ENCODE measurements at regions not wholly inside any gene's neighbourhood (a gene's known extent, or its start where the extent isn't known, plus 50 kb on each side); places are given as distances from the start of the nearest gene placed in this dataset.

GRCh38 chr1:81327103-81327710 lies 473.5 kb upstream of the ADGRL2 start:
- no peak for DNase-seq (ENCODE audit: low spot score)

DNA sequence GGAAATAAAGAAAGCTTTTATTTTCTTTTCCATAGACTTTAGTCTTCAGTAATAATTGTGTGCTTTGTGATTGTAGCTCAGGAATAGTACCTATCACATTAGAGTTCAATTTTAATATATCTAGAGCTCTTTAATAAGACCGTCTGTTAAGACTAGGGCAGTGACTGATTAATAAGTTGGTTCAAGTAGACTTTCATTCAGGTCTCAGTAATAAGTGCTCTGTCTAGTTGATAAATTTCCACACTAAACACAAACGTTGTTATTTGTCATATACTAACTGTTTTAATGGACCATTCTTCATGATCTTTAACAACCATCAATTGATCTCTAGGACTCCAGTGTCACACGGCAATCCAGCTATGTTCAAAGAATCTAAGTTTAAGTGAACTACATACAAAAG lies 474.5 kb upstream of the ADGRL2 start:
- DNase-seq (ENCODE audit: low spot score): no peak

DNA sequence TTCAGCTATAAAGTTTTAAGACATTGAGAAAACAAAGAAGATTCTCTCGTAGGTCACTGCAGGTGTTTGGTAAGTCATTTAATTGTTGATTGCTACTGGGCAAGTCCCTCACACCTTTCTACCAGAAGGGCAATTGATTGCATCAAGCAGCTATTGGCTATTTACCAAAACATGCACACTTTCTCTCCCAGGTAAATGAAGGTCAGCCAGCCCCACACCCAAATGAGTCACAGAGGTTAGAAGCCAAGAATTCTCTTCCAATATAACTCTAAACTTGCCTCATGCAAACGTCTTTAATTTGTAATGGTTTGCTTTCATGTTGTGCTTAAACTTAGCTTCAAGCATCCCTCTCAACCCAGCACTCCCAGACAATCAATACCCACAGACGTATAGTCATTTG lies 475.3 kb upstream of the ADGRL2 start:
- no peak for DNase-seq (ENCODE audit: low spot score)

DNA sequence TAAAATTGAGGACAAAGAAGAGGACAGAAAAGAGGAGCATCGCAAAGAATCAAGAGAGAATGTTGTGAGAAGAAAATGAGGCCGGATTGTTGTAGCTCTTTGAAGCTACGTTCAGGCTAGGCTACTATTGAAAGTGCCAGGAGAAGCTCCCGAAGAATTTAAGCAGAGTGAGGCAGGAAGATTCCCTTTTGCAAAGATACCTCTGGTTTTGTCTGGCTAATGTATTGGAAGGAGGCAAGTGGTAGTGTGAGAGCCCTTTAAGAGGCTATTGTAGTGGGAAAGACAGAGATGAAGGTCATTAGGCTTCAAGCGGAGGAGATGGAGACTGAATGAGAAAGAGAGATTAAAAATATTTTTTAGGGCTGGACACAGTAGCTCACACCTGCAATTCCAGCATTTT lies 476.9 kb upstream of the ADGRL2 start:
- no peak for DNase-seq (ENCODE audit: low spot score)

DNA sequence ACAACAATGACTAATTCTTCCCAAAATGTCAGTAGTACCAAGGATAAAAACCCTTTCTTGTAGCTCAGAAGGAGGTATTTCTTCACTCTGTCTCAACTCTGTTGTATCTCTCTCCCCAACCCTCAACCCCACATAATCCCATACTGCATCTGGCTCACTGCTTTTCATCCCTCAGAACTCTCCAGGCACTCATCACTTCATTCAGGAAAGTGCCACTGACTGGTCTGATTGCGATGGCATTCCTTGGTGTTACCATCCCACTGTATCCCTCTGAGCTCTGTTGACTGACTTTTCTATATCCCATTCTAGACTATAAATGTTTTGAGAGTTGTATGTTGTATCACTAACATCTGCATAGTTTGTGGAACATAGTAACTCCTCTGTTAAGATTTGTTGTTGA lies 483.5 kb upstream of the ADGRL2 start:
- no peak for DNase-seq (ENCODE audit: low spot score)

GRCh38 chr1:81314513-81315233 lies 486.1 kb upstream of the ADGRL2 start:
- DNase-seq (ENCODE audit: low spot score): no peak

GRCh38 chr1:81313289-81313688 lies 487.4 kb upstream of the ADGRL2 start:
- no peak for DNase-seq (ENCODE audit: low spot score)

DNA sequence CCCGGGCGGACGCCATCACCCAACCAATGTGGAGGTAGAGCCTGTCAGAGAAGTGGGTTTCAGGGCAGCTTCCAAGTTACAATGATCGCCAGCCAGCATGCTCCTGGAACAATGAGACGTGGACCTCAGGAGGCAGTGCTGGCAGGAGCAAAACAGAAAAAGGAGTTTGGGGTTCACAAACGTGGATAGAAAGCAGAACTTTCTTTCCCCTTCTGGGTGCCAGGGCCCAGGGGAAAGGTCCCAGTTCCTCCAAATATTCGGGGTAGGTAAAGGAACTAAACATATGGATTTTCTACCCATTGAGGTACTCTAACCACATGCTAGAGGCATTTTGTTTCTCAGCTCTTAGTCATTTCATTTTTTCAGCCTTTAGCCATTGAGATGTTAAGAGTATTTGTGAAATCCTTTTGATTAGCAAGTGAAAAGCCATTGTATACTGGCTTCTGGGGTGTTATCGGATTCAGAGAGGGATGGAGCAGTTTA lies 488.4 kb upstream of the ADGRL2 start:
- no peak for DNase-seq (ENCODE audit: low spot score)

GRCh38 chr1:81310250-81310649 lies 490.5 kb upstream of the ADGRL2 start:
- DNase-seq (ENCODE audit: low spot score): no peak

DNA sequence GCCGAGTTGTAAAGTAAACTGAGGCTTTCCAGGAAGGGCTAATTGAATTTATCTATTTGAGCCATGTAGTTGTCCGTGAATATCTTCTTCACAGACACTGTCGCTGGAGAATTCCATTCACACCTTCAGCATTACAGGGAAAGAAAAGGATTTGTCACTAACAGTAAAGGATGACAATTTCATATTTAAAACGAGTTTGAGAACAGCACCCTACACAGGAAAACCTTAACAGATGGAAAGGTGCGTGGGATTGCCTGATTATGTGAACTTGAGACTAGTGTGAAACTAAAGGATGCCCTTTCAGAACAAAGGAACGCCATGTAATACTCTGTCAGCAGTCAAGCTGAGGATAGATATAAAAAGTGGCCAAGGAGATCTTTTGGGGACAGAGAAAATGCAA lies 492.5 kb upstream of the ADGRL2 start:
- no peak for DNase-seq (ENCODE audit: low spot score)

GRCh38 chr1:81307786-81308185 lies 492.9 kb upstream of the ADGRL2 start:
- DNase-seq (ENCODE audit: low spot score): no peak

- DNase-seq (ENCODE audit: low spot score): peak; percentile 23
Observed at GRCh38 chr1:81305997-81306452, 494.7 kb upstream of the ADGRL2 start.

DNA sequence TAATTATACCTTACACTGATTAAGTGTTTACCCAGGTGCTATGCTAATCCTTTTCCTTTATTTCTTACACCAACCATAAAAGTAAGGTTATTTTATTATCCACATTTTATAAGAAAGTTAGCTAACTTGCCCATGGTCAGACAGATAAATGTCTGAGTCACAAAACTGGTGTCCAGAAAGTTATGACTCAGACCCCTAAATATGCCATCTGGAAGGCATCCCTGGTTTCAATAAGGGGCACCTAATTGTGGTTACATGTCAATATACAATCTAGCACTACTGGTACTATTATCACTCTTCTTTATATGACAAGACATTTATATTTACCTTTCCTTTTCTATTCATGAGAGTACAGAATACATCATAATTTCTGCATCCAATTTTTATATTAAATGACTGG lies 496.5 kb upstream of the ADGRL2 start:
- DNase-seq (ENCODE audit: low spot score): no peak

DNA sequence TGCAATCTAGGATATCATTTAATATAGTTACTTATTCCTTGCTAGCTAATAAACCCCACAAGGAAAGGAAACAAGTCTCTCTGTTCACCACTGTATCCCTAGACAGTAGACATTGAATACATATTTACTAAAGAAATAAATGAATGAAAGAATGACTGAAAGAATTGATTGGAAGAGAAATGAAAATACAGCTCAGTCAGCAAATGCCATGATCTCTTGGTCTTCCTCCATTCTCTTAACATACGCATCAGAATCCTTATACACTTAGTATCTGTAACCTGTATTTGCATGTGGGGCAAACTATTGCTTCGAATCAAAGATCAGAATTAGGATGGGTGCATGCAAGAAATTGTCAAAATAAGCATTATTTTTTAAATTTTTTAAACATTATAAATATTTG lies 500.8 kb upstream of the ADGRL2 start:
- no peak for DNase-seq (ENCODE audit: low spot score)

DNA sequence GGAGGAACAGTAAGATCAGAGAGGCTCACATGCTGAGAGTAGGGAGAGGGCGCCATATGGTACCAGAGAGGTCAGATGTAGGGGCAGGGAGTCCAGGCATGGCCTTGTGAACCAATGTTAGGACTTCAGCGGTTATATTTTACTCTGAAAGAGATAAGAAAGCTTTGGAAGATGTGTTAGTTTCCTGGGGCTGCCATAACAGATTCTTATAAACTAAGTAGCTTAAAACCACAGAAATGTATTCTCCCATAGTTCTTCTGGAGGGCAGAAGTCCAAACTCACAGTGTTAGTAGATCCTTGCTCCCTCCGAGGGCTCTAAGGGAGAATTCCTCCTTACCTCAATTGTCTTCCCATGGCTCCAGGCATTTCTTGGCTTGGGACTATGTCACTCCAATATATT lies 502.5 kb upstream of the ADGRL2 start:
- no peak for DNase-seq (ENCODE audit: low spot score)

GRCh38 chr1:81296601-81297000 lies 504.1 kb upstream of the ADGRL2 start:
- no peak for DNase-seq (ENCODE audit: low spot score)

GRCh38 chr1:81290326-81290725 lies 510.4 kb upstream of the ADGRL2 start:
- DNase-seq (ENCODE audit: low spot score): no peak

DNA sequence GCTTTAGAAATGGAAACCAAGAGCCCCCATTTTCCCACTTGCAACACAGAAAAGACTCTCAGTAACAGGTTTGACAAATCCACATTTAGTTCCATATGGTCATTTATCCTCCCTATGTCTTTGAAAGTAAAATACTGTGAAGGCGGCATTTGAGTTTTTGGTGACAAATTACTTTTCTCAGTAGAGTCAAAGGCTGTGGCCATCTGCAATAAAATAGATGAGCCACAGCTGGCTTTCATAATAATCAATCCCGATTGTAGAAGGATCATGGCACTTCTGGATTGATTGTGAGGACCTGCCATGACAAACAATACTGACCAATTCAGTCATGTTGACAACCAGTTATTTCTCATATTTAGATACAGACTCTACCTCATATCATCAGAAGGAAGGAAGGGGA lies 512.0 kb upstream of the ADGRL2 start:
- no peak for DNase-seq (ENCODE audit: low spot score)

- no peak for DNase-seq (ENCODE audit: low spot score)
Observed at GRCh38 chr1:81287411-81288080, 513.2 kb upstream of the ADGRL2 start.

DNA sequence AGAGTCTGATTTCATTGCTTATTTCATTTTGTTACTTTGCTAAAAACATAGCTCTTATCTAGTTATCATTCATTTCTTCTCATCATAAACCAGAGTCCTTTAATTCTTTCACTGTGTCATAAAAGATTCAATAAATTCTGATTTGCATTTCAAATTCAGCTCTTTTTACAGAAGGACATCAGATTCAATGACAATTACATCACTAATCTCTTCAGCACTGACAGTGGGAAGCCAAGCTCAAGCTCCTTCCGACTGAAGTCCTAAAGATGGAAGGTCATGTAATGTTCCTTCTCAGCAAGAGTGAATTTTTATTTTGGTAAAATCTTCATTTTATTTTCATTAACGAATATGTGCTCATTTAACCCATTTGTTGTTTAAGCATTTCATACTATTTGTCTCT lies 530.7 kb upstream of the ADGRL2 start:
- DNase-seq (ENCODE audit: low spot score): no peak

DNA sequence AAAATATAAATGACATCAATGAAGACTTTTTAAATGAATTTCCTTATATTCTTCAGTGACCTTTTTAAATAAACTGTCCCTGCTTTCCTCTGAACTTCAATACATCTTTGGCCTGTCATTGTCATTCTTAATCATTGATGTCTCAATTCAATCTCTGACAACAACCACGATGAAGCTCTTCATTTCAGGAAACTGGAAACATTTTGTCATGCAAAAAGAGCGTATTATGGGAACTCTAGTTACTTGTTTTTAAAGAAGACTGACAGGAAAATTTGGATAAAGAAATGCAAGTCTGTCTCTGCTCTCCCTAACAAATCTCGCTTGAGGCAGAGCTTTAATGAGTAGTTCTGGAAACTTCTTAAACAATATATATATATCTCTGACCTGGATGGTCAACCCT lies 535.8 kb upstream of the ADGRL2 start:
- DNase-seq (ENCODE audit: low spot score): no peak

GRCh38 chr1:81259625-81260411 lies 540.9 kb upstream of the ADGRL2 start:
- no peak for DNase-seq (ENCODE audit: low spot score)

GRCh38 chr1:81254560-81254959 lies 546.2 kb upstream of the ADGRL2 start:
- peak; percentile 14 for DNase-seq (ENCODE audit: low spot score)
